HG02798 (cell line): ENCODE measurements at regions not wholly inside any gene's neighbourhood (a gene's known extent, or its start where the extent isn't known, plus 50 kb on each side); places are given as distances from the start of the nearest gene placed in this dataset.
"Not testable (repeated sequence)": the region's sequence is repeated elsewhere in the genome, so short reads cannot be mapped to it uniquely, and the experiment has no call there.

Source experiments
- ATAC-seq: cut with Tn5 transposase; IDR thresholded peaks from one replicate; pipeline ENCODE4 v1.9.1; 2021; ENCODE audit warnings: mild to moderate bottlenecking; ENCODE audit not compliant: unreplicated experiment, poor library complexity

DNA sequence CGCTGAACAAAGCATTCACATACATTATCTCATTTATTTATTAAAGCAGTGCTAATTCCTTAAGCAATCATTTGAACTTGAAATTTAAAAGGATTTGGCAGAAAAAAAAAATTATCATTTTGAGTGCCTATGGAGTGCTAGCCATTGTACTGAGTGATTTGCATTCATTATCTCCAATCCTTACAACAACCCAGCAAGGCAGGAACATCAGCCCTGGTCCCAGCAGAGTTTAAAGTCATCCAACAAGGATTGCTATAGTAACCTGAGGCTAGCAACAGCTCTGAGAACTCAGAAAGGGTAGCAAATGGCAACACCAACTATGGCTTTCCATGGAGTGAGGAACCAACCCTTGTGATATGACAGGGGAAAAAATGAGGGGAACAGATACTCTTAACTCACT lies 237.6 kb upstream of the SETMAR start:
- ATAC-seq, result no peak

DNA sequence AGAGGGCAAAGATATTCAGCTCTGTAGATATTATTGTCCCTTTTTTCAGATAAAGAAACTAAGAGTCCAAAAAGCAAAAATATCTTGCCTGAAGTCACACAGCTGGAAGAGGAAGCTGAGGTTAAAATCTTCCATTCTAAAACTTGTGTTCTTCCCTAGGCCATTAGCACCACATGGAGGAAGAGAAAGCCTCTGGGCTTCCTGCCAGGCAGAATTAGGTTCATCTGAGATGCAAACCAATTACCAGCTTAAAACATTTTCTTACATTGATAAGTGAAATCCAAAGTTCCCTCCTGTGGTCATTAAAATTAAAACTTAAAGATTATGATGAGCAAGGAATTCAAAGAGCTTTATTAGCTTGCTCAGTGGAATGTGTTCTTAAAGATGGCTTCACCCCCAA lies 235.3 kb upstream of the SETMAR start:
- no peak for ATAC-seq

DNA sequence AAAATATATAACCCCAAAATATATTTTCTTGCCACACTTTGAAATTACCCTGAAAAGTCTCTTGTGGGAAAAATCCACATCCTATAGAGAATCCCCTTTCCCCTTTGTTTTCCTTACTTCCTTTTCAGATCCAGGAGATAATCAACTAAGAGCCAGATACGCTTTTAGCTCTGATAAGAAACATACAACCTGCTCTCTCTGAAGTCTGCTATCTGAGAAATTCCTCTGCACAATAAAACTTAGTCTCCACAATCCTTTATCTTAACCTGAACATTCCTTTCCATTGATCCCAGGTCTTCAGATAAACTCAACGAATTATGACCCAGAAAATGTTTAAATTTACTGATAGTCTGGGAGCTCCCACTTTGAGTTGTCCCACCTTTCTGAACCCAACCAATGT lies 233.4 kb upstream of the SETMAR start:
- ATAC-seq, result no peak

DNA sequence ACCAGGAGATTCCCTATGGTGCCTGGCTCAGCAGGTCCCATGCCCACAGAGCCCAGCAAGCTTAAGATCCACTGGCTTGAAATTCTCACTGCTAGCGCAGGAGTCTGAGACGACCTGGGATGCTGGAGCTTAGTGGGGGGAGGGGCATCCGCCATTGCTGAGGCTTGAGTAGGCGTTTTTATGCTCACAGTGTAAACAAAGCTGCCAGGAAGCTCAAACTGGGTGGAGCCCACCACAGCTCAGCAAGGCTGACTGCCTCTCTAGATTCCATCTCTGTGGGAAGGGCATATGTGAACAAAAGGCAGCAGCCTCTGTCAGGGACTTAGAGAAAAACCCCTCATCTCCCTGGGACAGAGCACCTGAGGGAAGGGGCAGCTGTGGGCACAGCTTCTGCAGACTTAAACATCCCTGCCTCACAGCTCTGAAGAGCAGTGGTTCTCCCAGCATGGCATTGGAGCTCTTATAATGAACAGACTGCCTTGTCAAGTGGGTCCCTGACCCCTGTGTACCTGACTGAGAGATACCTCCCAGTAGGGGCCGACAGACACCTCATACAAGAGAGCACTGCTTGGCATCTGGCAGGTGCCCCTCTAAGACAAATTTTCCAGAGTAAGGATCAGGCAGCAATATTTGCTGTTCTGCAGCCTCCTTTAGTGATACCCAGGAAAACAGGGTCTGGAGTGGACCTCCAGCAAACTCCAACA lies 231.5 kb upstream of the SETMAR start:
- ATAC-seq, result no peak

DNA sequence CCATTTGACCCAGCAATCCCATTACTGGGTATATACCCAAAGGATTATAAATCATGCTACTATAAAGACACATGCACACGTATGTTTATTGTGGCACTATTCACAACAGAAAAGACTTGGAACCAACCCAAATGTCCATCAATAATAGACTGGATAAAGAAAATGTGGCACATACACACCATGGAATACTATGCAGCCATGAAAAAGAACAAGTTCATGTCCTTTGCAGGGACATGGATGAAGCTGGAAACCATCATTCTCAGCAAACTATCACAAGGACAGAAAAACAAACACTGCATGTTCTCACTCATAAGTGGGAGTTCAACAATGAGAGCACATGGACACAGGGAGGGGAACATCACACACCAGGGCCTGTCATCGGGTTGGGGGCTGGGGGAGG lies 225.9 kb upstream of the SETMAR start:
- not testable (repeated sequence) for ATAC-seq

DNA sequence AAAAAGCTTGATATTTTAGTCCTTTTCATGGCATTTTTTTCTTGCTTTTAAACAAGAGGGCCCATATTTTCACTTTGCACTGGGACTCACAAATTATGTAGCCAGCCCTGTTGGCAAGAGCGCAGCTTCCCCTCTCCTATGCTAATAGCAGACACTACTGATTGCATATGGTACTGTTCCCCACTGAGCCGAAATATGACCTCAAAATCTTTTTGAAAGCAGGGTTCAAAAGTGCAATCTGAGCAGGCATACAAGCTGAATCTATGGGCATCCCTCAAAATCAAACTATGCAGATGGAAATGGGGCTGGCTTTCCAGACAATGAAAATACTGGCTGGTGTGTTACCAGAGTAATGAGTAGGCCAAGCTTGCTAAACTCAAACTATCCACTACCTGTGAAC lies 225.2 kb upstream of the SETMAR start:
- ATAC-seq, result no peak

DNA sequence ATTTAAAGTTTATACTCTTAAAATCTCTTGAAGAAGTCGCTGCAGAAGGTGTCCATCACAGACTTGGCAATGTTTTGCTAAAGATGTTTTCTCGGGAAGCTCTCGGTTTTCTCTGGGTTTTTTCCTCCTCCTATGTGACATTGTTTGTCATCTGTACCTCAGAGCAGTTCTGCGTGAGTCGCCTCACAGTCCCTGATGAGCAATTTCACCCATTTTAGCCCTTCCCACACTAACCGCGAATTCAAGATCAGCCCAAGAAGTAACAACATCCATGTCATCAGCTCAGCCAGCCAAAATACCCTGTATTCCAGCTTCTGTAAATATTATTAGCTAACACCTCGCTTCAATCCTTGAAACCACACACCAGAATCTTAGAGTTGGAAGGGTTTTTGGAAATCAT lies 224.3 kb upstream of the SETMAR start:
- ATAC-seq, result peak; percentile 75

DNA sequence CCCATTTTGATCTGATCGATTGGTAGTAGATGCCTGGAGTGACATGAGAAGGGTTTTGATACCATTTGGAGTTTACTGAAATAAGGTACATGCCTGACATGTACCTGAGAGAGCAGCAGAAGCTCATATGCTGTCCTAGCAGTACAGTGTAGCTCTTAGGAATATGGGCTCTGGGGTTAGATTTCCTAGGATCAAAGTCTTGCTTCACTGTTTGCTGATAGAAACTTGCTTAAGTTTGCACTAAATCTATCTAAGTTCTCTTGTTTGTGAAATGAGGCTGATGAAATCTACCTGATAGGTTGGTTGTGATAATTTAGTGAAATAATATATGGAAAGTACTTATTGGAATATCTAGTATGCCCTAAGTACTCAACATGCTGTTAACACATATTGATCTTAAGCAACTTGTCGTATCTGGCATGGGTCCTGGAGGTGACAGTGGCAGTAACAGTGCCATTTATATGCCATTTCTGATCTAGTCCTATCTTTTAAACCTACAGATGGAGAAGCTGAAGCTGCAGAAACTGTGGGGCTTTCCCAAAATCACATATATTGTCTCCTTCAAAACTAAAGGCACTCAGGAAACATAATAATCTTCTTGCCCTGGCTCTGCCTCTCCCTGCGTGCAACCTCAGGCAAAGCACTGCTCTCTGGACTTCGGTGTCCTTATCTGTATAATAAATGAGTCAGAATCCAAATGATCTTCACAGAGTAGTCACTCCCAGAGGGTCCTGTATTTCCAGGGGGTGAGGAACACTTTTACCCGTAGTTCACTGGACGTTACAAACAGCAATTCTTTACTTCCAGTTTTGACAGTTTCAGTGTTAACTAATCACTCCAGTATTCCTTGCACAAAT lies 223.6 kb upstream of the SETMAR start:
- peak; percentile 13 for ATAC-seq

DNA sequence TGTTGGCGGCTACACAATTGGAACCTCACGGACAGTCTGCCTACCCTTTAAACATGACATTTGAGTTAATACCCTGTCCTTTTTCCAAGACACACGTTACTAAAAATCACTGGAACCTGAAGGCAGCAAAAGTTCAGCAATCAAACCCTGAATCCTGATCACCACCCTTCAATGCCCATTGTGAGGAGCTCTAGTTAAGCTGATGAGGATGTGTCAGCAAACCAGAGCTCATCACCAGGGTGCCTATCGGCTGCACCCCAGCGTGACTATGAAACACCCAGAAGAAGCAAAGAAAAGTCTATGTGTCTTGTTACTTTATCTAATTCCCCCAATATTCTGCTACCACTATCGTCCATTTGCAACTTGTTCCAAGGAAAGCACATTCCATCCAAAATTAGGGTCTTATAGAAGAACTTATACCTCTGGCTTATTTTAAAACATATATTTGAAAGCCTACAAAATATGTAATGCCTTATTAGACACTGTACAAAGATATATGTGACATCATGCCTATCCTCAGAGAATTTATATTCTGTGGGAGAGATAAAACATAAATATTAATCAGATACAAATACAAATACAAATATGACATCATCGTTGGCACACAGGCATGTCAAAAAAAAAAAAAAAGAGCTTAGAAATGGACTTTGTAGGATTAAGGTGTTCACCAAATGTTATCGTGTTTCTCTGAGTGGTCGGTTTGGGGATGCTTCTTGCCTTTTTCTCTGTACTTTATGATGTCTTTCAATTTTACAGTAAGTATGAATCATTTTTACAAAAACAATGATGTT lies 219.7 kb upstream of the SETMAR start:
- no peak for ATAC-seq

DNA sequence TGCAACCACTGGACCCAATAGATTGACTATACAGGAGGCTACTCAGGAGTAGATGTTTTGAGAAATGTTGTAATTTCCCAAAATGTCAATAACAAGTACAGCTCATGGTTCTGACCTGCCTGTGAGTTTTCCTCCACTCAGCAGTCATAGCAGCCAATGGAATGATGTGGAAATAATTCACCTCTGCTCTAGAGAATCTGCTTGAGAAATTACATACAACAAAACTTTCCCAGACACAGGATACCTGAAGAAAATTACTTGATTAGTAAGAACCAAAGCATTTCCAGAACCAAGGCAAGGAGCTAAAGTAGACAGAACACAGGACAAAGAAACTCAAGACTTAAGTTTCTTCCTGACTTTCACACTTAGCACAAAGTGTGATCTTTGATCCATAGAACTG lies 218.9 kb upstream of the SETMAR start:
- no peak for ATAC-seq

DNA sequence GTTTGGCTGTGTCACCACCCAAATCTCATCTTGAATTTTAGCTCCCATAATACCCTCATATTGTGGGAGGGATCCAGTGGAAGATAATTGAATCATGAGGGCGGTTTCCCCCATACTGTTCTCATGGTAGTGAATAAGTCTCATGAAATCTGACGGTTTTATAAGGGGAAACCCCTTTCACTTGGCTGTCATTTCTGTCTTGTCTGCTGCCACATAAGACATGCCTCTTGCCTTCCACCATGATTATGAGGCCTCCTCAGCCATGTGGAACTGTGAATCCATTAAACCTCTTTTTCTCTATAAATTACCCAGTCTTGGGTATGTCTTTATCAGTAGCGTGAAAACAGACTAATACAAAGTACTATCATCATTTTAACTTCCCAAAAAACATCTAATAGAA lies 216.5 kb upstream of the SETMAR start:
- not testable (repeated sequence) for ATAC-seq

DNA sequence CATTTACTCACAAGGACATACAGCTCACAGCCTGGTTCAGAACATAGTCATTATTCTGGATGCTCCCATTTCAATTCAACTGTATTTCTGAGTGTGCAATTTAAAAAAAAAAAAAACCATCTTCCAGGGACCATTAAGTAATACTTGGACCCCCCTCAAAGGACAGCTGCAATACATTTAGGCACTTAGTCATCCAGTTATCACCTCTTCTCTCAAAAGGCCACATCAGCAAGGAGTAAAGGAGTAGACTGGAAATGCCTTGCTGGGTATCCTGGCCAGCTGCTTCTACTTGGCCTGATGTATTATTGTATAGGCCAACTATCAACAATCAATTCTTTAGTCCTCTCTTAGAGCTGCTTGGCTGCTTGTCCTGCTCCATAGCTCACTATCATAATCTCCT lies 211.4 kb upstream of the SETMAR start:
- no peak for ATAC-seq

DNA sequence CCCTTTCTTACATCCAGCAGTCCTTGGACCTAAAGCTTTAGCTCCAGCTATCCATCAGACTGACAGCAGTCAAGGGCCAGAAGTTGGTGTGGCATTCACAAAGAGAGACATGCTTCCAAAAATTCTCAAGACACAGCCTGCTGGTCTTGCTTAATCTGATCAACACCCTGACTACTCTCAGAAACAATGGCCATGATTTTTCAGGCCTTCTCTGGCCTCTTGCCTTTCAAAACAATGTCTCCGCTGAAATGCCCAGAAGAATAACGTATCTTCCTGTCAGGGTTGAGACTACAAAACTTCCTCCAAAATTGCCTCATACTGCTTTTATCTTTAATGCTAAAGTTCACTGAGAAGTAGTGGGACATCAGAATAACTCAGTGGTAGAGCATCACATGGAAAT lies 205.4 kb upstream of the SETMAR start:
- ATAC-seq, result no peak

DNA sequence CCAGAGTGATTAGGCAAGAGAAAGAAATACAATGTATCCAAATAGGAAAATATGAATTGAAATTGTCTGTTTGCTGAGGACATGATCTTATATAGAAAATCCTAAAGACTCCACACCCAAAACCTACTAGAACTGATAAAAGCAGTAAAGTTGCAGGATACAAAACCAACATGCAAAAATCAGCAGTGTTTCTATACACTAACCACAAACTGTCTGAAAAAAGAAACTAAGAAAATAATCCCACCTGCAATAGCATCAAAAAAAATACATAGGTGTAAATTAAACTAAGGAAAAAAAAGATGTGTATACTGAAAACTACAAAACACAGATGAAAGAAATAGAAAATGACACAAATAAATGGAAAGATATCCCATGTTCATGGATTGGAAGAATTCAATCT lies 203.6 kb upstream of the SETMAR start:
- ATAC-seq, result no peak

DNA sequence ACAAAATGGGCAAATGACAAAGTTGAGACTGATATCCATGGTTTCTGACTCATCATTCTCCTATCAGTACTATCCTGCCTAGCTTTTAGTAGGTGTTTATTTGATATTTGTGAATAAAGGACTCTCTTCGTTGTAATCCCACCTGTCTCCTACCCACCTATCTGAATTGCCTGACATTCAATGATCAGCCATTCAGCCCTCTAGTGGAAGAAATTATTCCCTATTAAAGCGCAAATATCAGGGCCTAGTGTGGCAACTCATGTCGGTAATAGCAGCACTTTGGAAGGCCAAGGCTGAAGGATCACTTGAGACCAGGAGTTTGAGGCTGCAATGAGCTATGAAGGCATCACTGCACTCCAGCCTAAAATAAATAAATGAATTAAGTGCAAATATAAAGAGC lies 195.7 kb upstream of the SETMAR start:
- no peak for ATAC-seq

DNA sequence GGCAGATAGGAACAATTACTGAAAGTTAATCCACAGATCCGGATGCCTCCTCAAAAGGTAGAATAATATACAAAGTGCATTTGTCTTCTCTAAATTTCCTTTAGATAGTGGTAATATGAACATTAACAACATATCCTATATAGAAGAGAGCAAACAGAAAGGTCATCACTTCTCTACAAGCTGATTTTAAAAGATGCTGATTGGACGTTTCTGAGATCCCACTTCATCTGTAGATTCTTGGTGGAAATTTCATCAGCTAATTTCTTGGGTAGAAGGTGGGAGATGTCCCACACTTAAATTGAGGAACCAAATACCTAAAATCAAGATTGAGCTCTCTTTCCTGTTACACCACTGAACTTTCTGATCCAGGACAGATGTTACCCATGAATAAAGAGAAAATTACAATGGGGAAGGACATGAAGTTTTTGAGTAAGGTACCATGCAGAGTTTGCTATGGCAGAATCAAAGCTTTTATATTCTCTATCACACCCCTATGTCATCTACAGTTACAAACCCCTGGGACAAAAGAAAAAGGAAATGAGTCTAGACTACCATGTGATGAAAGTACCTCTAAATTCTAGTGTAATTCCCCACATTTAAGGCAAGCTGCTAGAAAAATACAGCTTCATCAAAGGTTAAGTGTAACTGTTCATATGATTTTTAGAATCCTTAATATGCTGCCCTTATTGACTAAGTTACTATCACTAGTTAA lies 189.2 kb upstream of the SETMAR start:
- no peak for ATAC-seq

DNA sequence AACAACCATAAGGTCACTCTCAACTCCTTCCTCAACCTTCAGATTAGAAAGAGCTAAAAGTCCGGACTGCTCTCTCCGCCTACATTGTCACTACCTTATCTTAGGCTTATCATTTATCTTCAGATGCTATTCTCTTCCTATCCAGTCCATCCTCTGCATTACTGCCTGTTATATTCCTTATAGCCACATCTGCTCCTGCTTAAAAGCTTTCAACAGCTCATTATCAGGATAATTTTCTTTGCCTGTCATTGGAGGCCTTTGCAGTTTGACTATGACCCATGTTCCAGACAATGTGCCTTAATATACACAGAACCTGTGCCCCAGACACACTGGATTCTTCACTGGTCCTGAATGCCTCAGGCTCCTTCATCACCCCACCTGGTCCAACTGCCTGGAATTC lies 184.1 kb upstream of the SETMAR start:
- no peak for ATAC-seq

DNA sequence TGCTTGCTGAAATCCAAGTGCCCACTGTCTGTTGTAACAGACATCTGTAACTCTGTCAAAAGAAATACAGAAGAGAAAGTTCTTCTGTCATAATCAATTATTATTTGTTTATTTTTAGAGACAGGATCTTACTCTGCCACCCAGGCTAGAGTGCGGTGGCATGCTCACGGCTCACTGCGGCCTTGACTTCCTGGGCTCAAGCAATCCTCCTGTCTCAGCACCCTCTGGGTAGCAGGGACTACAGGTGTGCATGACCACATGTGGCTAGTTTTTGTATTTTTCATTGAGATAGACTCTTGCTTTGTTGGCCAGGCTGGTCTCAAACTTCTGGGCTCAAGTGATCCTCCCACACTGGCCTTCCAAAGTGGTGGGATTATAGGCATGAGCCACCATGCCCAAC lies 177.6 kb upstream of the SETMAR start:
- ATAC-seq, result no peak

DNA sequence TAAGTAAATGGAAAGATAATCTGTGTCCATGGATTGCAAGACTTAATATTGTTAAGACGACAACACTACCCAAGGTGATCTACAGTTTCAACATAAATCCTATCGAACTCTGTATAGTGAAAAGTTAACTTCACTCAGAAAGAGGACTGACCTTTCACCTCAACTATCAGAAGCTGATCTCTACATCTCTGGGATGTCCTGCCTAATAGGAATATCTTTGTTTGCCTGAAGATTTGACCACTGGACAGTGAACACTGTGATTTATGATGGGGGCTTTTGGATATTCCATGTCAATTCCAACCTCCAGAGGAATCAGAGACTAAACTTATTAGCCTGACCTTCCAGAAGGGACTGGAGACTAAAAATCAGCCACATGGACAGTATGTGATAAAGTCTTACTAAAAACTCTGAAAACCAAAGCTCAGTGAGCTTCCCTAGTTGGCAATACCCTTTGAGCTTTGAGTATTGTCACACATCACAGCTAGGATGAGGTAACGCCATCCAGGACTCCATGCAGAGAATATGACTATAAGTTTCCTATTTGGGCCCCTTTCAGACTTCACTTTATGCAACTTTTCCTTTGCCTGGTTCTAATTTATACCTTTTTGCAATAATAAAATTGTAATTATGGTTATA lies 164.9 kb upstream of the SETMAR start:
- ATAC-seq, result no peak

DNA sequence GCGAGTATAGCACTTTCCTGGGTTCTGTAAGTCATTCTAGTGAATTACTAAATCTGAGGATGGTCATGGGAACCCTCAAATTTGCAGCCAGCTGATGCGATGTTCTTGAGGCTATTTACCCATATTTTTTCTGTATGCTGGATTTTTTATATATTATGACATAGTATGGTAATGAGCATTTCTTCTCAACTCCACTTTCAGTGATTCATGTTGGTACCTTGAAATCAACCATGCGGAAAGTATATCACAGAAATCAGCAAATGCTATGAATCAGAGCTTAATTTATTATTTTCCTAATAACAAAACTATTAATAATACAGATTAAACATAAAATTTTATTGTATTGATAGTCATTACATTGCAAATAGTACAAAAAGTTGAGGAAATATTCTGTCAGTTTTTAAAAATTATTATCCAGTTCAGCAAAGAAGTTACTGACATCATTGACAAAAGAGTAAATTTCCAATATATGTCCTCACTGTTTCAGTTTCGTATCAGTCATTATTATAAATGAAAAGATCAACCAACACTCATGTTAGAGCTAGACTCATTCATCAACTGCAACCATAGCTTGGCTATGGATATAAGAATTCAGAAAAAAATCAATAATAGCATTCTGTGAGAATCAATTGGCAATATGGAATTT lies 164.3 kb upstream of the SETMAR start:
- no peak for ATAC-seq
